ENCODE measurements at regions not wholly inside any gene's neighbourhood (a gene's known extent, or its start where the extent isn't known, plus 50 kb on each side); places are given as distances from the start of the nearest gene placed in this dataset.
"Not testable (repeated sequence)": the region's sequence is repeated elsewhere in the genome, so short reads cannot be mapped to it uniquely, and the experiment has no call there.

GRCh38 chr3:22843854-22844253 is 359.3 kb upstream of the UBE2E2 start:
- DNase-seq: no peak

GRCh38 chr3:22846566-22846965 is 356.6 kb upstream of the UBE2E2 start:
- DNase-seq: no peak

GRCh38 chr3:22849583-22849982 is 353.5 kb upstream of the UBE2E2 start:
- DNase-seq: not testable (repeated sequence)

- DNase-seq: no peak
Observed at GRCh38 chr3:22856811-22857210, 346.3 kb upstream of the UBE2E2 start.

- no peak for DNase-seq
Observed at GRCh38 chr3:22858486-22858885, 344.6 kb upstream of the UBE2E2 start.

- DNase-seq: no peak
Observed at GRCh38 chr3:22859618-22860017, 343.5 kb upstream of the UBE2E2 start.

GRCh38 chr3:22861426-22861825 is 341.7 kb upstream of the UBE2E2 start:
- DNase-seq: no peak

- no peak for DNase-seq
Observed at GRCh38 chr3:22862111-22862510, 341.0 kb upstream of the UBE2E2 start.

- DNase-seq: not testable (repeated sequence)
Observed at GRCh38 chr3:22882834-22883233, 320.3 kb upstream of the UBE2E2 start.

- no peak for DNase-seq
Observed at GRCh38 chr3:22885039-22885438, 318.1 kb upstream of the UBE2E2 start.

- DNase-seq: no peak
Observed at GRCh38 chr3:22885574-22886341, 317.4 kb upstream of the UBE2E2 start.

- DNase-seq: no peak
Observed at GRCh38 chr3:22886439-22887068, 316.6 kb upstream of the UBE2E2 start.

GRCh38 chr3:22887664-22888291 is 315.3 kb upstream of the UBE2E2 start:
- no peak for DNase-seq

- no peak for DNase-seq
Observed at GRCh38 chr3:22893101-22893500, 310.0 kb upstream of the UBE2E2 start.

- DNase-seq: no peak
Observed at GRCh38 chr3:22893644-22894325, 309.3 kb upstream of the UBE2E2 start.

GRCh38 chr3:22894865-22895264 is 308.3 kb upstream of the UBE2E2 start:
- no peak for DNase-seq

GRCh38 chr3:22895671-22896070 is 307.5 kb upstream of the UBE2E2 start:
- DNase-seq: no peak

- no peak for DNase-seq
Observed at GRCh38 chr3:22898558-22898957, 304.6 kb upstream of the UBE2E2 start.

GRCh38 chr3:22899441-22899840 is 303.7 kb upstream of the UBE2E2 start:
- DNase-seq: no peak

GRCh38 chr3:22900296-22900695 is 302.8 kb upstream of the UBE2E2 start:
- DNase-seq: no peak

GRCh38 chr3:22901684-22902083 is 301.4 kb upstream of the UBE2E2 start:
- DNase-seq: no peak

- no peak for DNase-seq
Observed at GRCh38 chr3:22907161-22907780, 295.9 kb upstream of the UBE2E2 start.

- no peak for DNase-seq
Observed at GRCh38 chr3:22907796-22908195, 295.3 kb upstream of the UBE2E2 start.
